Caco-2 (cell line): ENCODE measurements at regions not wholly inside any gene's neighbourhood (a gene's known extent, or its start where the extent isn't known, plus 50 kb on each side); places are given as distances from the start of the nearest gene placed in this dataset.

Source experiments
- BruUV-seq: library from RNA; stranded (reverse); fragments of 400-500 nt; replicated peaks from 2 replicates; lab custom pipeline; 2021; lab: Mats Ljungman, UMichigan
- CTCF ChIA-PET: fragments of 300-600 bp; sonication (Branson Sonifier 250); formaldehyde crosslinking; loops from one replicate; lab custom pipeline; 2022; ENCODE audit warnings: antibody characterized with exemption; lab: Charles Lee
- POLR2A ChIA-PET: fragments of 300-600 bp; sonication (Branson Sonifier 250); formaldehyde crosslinking; loops from one replicate; lab custom pipeline; 2022; ENCODE audit warnings: antibody characterized with exemption; lab: Charles Lee
- DNase-seq, 2 experiments: peaks; one replicate each; pipeline versions ENCODE4 v3.0.0 to v3.0.0-alpha.2; 2020 to 2022
- H3K27me3 ChIP-seq: replicated peaks from 2 replicates; pipeline ENCODE4 v1.6.0; 2011; ENCODE audit warnings: low read length; ENCODE audit not compliant: control insufficient read depth, insufficient read depth
- H3K36me3 ChIP-seq: 2 replicates; pipeline ENCODE4 v1.5.1; 2011; ENCODE audit warnings: low read length; ENCODE audit not compliant: control insufficient read depth, insufficient read depth
- H3K4me1 ChIP-seq: fragments of 250-450 bp; sonication (Bioruptor Pico); 2 replicates; pipeline ENCODE4 v1.5.1; 2020; ENCODE audit warnings: mild to moderate bottlenecking
- H3K4me3 ChIP-seq: 2 replicates; pipeline ENCODE4 v1.5.1; 2011; ENCODE audit warnings: low read depth, mild to moderate bottlenecking, control low read depth, low read length
- H3K9me3 ChIP-seq: fragments of 250-450 bp; sonication (Bioruptor Pico); 2 replicates; pipeline ENCODE4 v1.5.1; 2020; ENCODE audit warnings: mild to moderate bottlenecking, moderate library complexity
- H3K27ac Mint-ChIP-seq: one replicate; pipeline ENCODE4 v1.8.0; 2022; ENCODE audit warnings: mixed read lengths; ENCODE audit not compliant: unreplicated experiment
- H3K27me3 Mint-ChIP-seq: one replicate; pipeline ENCODE4 v1.8.0; 2022; ENCODE audit warnings: mixed read lengths; ENCODE audit not compliant: insufficient read depth, unreplicated experiment
- H3K36me3 Mint-ChIP-seq: one replicate; pipeline ENCODE4 v1.8.0; 2022; ENCODE audit warnings: mild to moderate bottlenecking, mixed read lengths; ENCODE audit not compliant: insufficient read depth, unreplicated experiment
- H3K4me1 Mint-ChIP-seq: one replicate; pipeline ENCODE4 v1.8.0; 2022; ENCODE audit warnings: low read depth, mixed read lengths; ENCODE audit not compliant: unreplicated experiment
- H3K4me3 Mint-ChIP-seq: one replicate; pipeline ENCODE4 v1.8.0; 2022; ENCODE audit warnings: mild to moderate bottlenecking, moderate library complexity, mixed read lengths; ENCODE audit not compliant: unreplicated experiment
- H3K9me3 Mint-ChIP-seq: one replicate; pipeline ENCODE4 v1.8.0; 2022; ENCODE audit warnings: mixed read lengths; ENCODE audit not compliant: unreplicated experiment
- intact Hi-C: fragments of 100-400 bp; cut with micrococcal nuclease; formaldehyde crosslinking; loops from one replicate; pipeline ENCODE4 v1.10.0; 2022; ENCODE audit not compliant: unreplicated experiment
- TF ChIP-seq, protein P1 (sequence below), 2 experiments: fragments of 200-600 bp in 1 of 2; IDR thresholded peaks; 1 replicate in 1 of 2; 2 replicates in 1 of 2; pipeline versions ENCODE4 v1.5.1 to v1.8.0; 2011 to 2022; ENCODE audit warnings: antibody characterized with exemption in 1 of 2, control low read depth in 1 of 2, inconsistent platforms in 1 of 2, low read depth in 1 of 2, low read length in 1 of 2, mild to moderate bottlenecking in 1 of 2, moderate library complexity in 1 of 2; ENCODE audit not compliant: insufficient read depth in 1 of 2, severe bottlenecking in 1 of 2, unreplicated experiment in 1 of 2

DNA sequence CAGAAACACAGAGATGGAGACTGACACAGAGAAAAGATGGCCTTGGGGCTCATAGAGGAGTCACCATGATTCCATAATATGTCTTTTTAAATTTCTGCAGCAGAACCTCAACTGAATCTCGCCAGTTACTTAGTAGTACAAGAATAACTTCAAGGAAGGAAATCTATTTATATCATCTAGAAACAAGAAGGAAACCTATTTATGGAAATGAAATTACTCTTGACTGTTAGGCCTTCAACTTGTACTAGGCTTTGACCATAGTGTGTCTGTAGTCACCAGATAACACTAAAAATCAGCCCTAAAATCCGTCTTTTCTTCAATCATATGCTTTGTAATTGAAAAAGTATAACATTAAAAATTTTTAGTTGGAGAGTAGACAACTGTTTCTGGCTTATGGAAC lies 740.4 kb downstream of the TRIML1 start:
- no peaks in the 10 kb centered on the region for H3K27me3 Mint-ChIP-seq
- H3K27me3 ChIP-seq = no peaks in the 10 kb centered on the region

DNA sequence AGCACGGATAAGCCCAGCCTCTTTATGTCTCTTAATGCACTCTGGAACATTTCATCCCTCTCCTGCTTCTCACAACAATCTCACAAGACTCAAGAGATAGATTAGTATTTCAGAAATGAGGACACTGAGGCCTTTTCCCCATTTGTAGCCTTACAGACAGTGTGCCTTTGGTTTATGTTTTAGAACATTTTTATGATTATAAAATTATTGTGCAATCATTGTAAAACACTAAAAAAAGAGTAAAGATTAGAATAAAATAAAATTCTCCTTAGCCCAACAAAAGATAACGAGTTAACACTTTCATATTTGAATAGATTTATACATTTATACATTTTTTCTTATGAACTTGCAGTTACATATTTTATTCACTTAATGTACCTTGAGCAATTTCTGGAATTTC lies 748.7 kb downstream of the TRIML1 start:
- TF ChIP-seq, protein P1, sequence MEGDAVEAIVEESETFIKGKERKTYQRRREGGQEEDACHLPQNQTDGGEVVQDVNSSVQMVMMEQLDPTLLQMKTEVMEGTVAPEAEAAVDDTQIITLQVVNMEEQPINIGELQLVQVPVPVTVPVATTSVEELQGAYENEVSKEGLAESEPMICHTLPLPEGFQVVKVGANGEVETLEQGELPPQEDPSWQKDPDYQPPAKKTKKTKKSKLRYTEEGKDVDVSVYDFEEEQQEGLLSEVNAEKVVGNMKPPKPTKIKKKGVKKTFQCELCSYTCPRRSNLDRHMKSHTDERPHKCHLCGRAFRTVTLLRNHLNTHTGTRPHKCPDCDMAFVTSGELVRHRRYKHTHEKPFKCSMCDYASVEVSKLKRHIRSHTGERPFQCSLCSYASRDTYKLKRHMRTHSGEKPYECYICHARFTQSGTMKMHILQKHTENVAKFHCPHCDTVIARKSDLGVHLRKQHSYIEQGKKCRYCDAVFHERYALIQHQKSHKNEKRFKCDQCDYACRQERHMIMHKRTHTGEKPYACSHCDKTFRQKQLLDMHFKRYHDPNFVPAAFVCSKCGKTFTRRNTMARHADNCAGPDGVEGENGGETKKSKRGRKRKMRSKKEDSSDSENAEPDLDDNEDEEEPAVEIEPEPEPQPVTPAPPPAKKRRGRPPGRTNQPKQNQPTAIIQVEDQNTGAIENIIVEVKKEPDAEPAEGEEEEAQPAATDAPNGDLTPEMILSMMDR (IDR thresholded peaks at IDR 0.05; ENCODE audit: insufficient read depth in 1 of 2, low read depth in 1 of 2, low read length in 1 of 2, severe bottlenecking in 1 of 2, unreplicated experiment in 1 of 2) = no peak
- no peaks in the 10 kb centered on the region for H3K27me3 ChIP-seq
- H3K27ac Mint-ChIP-seq = no peak overlapping the region
- no peaks in the 10 kb centered on the region for H3K9me3 Mint-ChIP-seq
- H3K4me1 Mint-ChIP-seq = no peaks in the 10 kb centered on the region
- DNase-seq = no peak
- BruUV-seq = no TSS peak
- no peaks in the 10 kb centered on the region for H3K36me3 Mint-ChIP-seq
- no peaks in the 10 kb centered on the region for H3K36me3 ChIP-seq
- no peak overlapping the region for H3K4me3 ChIP-seq
- CTCF ChIA-PET = no interaction called here
- H3K4me1 ChIP-seq = no peaks in the 10 kb centered on the region
- intact Hi-C loops = no loop called here
- no peaks in the 10 kb centered on the region for H3K9me3 ChIP-seq
- POLR2A ChIA-PET = no interaction called here
- no peak overlapping the region for H3K4me3 Mint-ChIP-seq
- no peaks in the 10 kb centered on the region for H3K27me3 Mint-ChIP-seq

More for the DNA sequence above, 740.4 kb downstream of the TRIML1 start:
- no peak overlapping the region for H3K4me3 ChIP-seq
- no peak overlapping the region for H3K4me3 Mint-ChIP-seq
- H3K36me3 ChIP-seq = no peaks in the 10 kb centered on the region
- no peaks in the 10 kb centered on the region for H3K4me1 ChIP-seq
- BruUV-seq = no TSS peak
- intact Hi-C loops = no loop called here
- no peak for DNase-seq
- H3K4me1 Mint-ChIP-seq = no peaks in the 10 kb centered on the region
- no peaks in the 10 kb centered on the region for H3K9me3 Mint-ChIP-seq
- TF ChIP-seq, protein P1 (IDR thresholded peaks at IDR 0.05; ENCODE audit: insufficient read depth in 1 of 2, low read depth in 1 of 2, low read length in 1 of 2, severe bottlenecking in 1 of 2, unreplicated experiment in 1 of 2) = no peak
- ChIA-PET POLR2A (no interaction called here), CTCF (no interaction called here)
- H3K9me3 ChIP-seq = no peaks in the 10 kb centered on the region
- H3K27ac Mint-ChIP-seq = no peak overlapping the region
- H3K36me3 Mint-ChIP-seq = no peaks in the 10 kb centered on the region

DNA sequence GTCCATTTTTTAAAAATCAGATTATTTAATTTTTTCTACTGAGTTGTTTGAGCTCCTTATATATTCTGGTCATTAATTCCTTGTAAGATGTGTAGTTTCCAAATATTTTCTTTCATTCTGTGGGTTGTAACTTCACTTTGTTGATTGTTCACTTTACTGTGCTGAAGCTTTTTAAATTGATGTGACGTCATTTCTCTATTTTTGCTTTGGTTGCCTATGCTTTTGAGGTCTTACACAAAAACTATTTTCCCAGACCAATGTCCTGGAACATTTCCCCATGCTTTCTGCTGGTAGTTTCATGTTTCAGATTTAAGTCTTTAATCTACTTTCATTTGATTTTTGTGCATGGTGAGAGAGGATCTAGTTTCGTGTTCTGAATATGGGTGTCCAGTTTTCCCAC lies 753.6 kb downstream of the TRIML1 start:
- intact Hi-C loops = no loop called here
- ChIA-PET CTCF (no interaction called here), POLR2A (no interaction called here)
- Histone ChIP-seq H3K4me1 (no peaks in the 10 kb centered on the region), H3K36me3 (no peaks in the 10 kb centered on the region), H3K9me3 (no peaks in the 10 kb centered on the region; the same call in 1 of the 2 replicates), H3K4me3 (no peak overlapping the region), H3K27me3 (no peaks in the 10 kb centered on the region)
- no peak overlapping the region for H3K27ac Mint-ChIP-seq
- H3K9me3 Mint-ChIP-seq = peaks cover 6% of the 10 kb centered on the region
- TF ChIP-seq, protein P1 (IDR thresholded peaks at IDR 0.05; ENCODE audit: insufficient read depth in 1 of 2, low read depth in 1 of 2, low read length in 1 of 2, severe bottlenecking in 1 of 2, unreplicated experiment in 1 of 2) = no peak
- H3K36me3 Mint-ChIP-seq = no peaks in the 10 kb centered on the region
- no TSS peak for BruUV-seq
- no peaks in the 10 kb centered on the region for H3K27me3 Mint-ChIP-seq
- H3K4me1 Mint-ChIP-seq = no peaks in the 10 kb centered on the region
- H3K4me3 Mint-ChIP-seq = no peak overlapping the region
- DNase-seq = no peak
